Duodenal mucosa (tissue), 2 donors: ENCODE measurements at regions not wholly inside any gene's neighbourhood (a gene's known extent, or its start where the extent isn't known, plus 50 kb on each side); places are given as distances from the start of the nearest gene placed in this dataset.

Experiments used
- H3K27ac ChIP-seq: one replicate; pipeline ENCODE4 v1.7.0; 2013; ENCODE audit warnings: low read depth, low read length
- H3K27me3 ChIP-seq, 2 donors: one replicate each; pipeline ENCODE4 v1.7.0; 2013; ENCODE audit warnings: low read length in 2 of 2, control low read depth in 1 of 2; ENCODE audit not compliant: insufficient read depth in 2 of 2, control insufficient read depth in 1 of 2
- H3K36me3 ChIP-seq, 2 donors: one replicate each; pipeline ENCODE4 v1.7.0; 2013; ENCODE audit warnings: low read length in 2 of 2, control low read depth in 1 of 2; ENCODE audit not compliant: insufficient read depth in 2 of 2, control insufficient read depth in 1 of 2
- H3K4me1 ChIP-seq, 2 donors: one replicate each; pipeline ENCODE4 v1.7.0; 2013; ENCODE audit warnings: low read length in 2 of 2, control low read depth in 1 of 2; ENCODE audit not compliant: insufficient read depth in 2 of 2, control insufficient read depth in 1 of 2
- H3K4me3 ChIP-seq, 2 donors: one replicate each; pipeline ENCODE4 v1.7.0; 2013; ENCODE audit warnings: low read length in 2 of 2, low read depth in 1 of 2
- H3K9ac ChIP-seq, 2 donors: one replicate each; pipeline ENCODE4 v1.7.0; 2013; ENCODE audit warnings: low read length in 2 of 2, low read depth in 1 of 2
- H3K9me3 ChIP-seq, 2 donors: one replicate each; pipeline ENCODE4 v1.7.0; 2013; ENCODE audit warnings: low read length in 2 of 2, control low read depth in 1 of 2; ENCODE audit not compliant: control insufficient read depth in 1 of 2

- Histone ChIP-seq H3K27ac (no peak overlapping the region), H3K9me3 (no peaks in the 10 kb centered on the region), H3K4me1 (no peaks in the 10 kb centered on the region), H3K27me3 (no peaks in the 10 kb centered on the region), H3K4me3 (no peak overlapping the region), H3K36me3 (no peaks in the 10 kb centered on the region), H3K9ac (no peak overlapping the region)
Observed at GRCh38 chr10:1968257-1969033, 231.1 kb upstream of the ADARB2 start.

- H3K4me3 ChIP-seq: no peak overlapping the region
- H3K4me1 ChIP-seq: no peaks in the 10 kb centered on the region
- no peaks in the 10 kb centered on the region for H3K27me3 ChIP-seq
- no peak overlapping the region for H3K9ac ChIP-seq
- no peaks in the 10 kb centered on the region for H3K36me3 ChIP-seq
- H3K27ac ChIP-seq: no peak overlapping the region
- H3K9me3 ChIP-seq: no peaks in the 10 kb centered on the region
Observed at GRCh38 chr10:1966712-1967376, 229.5 kb upstream of the ADARB2 start.

GRCh38 chr10:1964476-1964875, 227.2 kb upstream of the ADARB2 start:
- Histone ChIP-seq H3K27me3 (no peaks in the 10 kb centered on the region), H3K4me1 (no peaks in the 10 kb centered on the region), H3K27ac (no peak overlapping the region), H3K36me3 (no peaks in the 10 kb centered on the region), H3K9me3 (no peaks in the 10 kb centered on the region), H3K9ac (no peak overlapping the region), H3K4me3 (no peak overlapping the region)

GRCh38 chr10:1963341-1963740, 226.0 kb upstream of the ADARB2 start:
- no peak overlapping the region for H3K27ac ChIP-seq
- H3K4me1 ChIP-seq: no peaks in the 10 kb centered on the region
- H3K36me3 ChIP-seq: no peaks in the 10 kb centered on the region
- no peaks in the 10 kb centered on the region for H3K9me3 ChIP-seq
- no peak overlapping the region for H3K4me3 ChIP-seq
- H3K27me3 ChIP-seq: no peaks in the 10 kb centered on the region
- no peak overlapping the region for H3K9ac ChIP-seq

GRCh38 chr10:1961989-1962388, 224.7 kb upstream of the ADARB2 start:
- Histone ChIP-seq H3K4me3 (no peak overlapping the region), H3K9me3 (no peaks in the 10 kb centered on the region), H3K4me1 (no peaks in the 10 kb centered on the region), H3K36me3 (no peaks in the 10 kb centered on the region), H3K9ac (no peak overlapping the region), H3K27me3 (no peaks in the 10 kb centered on the region), H3K27ac (no peak overlapping the region)

GRCh38 chr10:1960982-1961381, 223.7 kb upstream of the ADARB2 start:
- Histone ChIP-seq H3K4me1 (no peaks in the 10 kb centered on the region), H3K9ac (no peak overlapping the region), H3K27ac (no peak overlapping the region), H3K36me3 (no peaks in the 10 kb centered on the region), H3K9me3 (no peaks in the 10 kb centered on the region), H3K27me3 (no peaks in the 10 kb centered on the region), H3K4me3 (no peak overlapping the region)

- Histone ChIP-seq H3K9me3 (no peaks in the 10 kb centered on the region), H3K9ac (no peak overlapping the region), H3K4me3 (no peak overlapping the region), H3K4me1 (no peaks in the 10 kb centered on the region), H3K27me3 (no peaks in the 10 kb centered on the region), H3K36me3 (no peaks in the 10 kb centered on the region), H3K27ac (no peak overlapping the region)
Observed at GRCh38 chr10:1957057-1957456, 219.7 kb upstream of the ADARB2 start.

GRCh38 chr10:1954300-1954699, 217.0 kb upstream of the ADARB2 start:
- no peaks in the 10 kb centered on the region for H3K4me1 ChIP-seq
- H3K27me3 ChIP-seq: no peaks in the 10 kb centered on the region
- no peak overlapping the region for H3K27ac ChIP-seq
- H3K9me3 ChIP-seq: no peaks in the 10 kb centered on the region
- H3K4me3 ChIP-seq: no peak overlapping the region
- H3K9ac ChIP-seq: no peak overlapping the region
- H3K36me3 ChIP-seq: no peaks in the 10 kb centered on the region

- Histone ChIP-seq H3K27me3 (no peaks in the 10 kb centered on the region), H3K27ac (no peak overlapping the region), H3K9me3 (no peaks in the 10 kb centered on the region), H3K4me1 (no peaks in the 10 kb centered on the region), H3K9ac (no peak overlapping the region), H3K36me3 (no peaks in the 10 kb centered on the region), H3K4me3 (no peak overlapping the region)
Observed at GRCh38 chr10:1952126-1953095, 215.1 kb upstream of the ADARB2 start.
